MM.1S (cell line): ENCODE measurements at regions not wholly inside any gene's neighbourhood (a gene's known extent, or its start where the extent isn't known, plus 50 kb on each side); places are given as distances from the start of the nearest gene placed in this dataset.

Source experiments
- DNase-seq: peaks from one replicate; pipeline ENCODE4 v3.0.0-alpha.2; 2015
- H2AFZ ChIP-seq: fragments of 300-600 bp; sonication (generic); 2 replicates; pipeline ENCODE4 v1.6.0; 2016; ENCODE audit warnings: antibody characterized with exemption, low read length
- H3F3A ChIP-seq: fragments of 300-600 bp; sonication (generic); 2 replicates; pipeline ENCODE4 v1.6.1; 2016; ENCODE audit warnings: mild to moderate bottlenecking, antibody characterized with exemption, low read length, moderate library complexity, mixed read lengths; ENCODE audit not compliant: insufficient read depth
- H3K27ac ChIP-seq: fragments of 300-600 bp; sonication (generic); 2 replicates; pipeline ENCODE4 v1.5.1; 2016; ENCODE audit warnings: mild to moderate bottlenecking, low read length
- H3K27me3 ChIP-seq: fragments of 300-600 bp; sonication (generic); replicated peaks from 2 replicates; pipeline ENCODE4 v1.6.0; 2016; ENCODE audit warnings: low read length; ENCODE audit not compliant: insufficient read depth
- H3K36me3 ChIP-seq: fragments of 300-600 bp; sonication (generic); replicated peaks from 2 replicates; pipeline ENCODE4 v1.6.1; 2016; ENCODE audit warnings: mild to moderate bottlenecking, low read length, mixed read lengths; ENCODE audit not compliant: insufficient read depth
- H3K4me1 ChIP-seq: fragments of 300-600 bp; sonication (generic); 2 replicates; pipeline ENCODE4 v1.6.1; 2016; ENCODE audit warnings: low read length, mixed read lengths
- H3K4me2 ChIP-seq: fragments of 300-600 bp; sonication (generic); 2 replicates; pipeline ENCODE4 v1.6.0; 2016; ENCODE audit warnings: low read depth, low read length
- H3K4me3 ChIP-seq: fragments of 300-600 bp; sonication (generic); 2 replicates; pipeline ENCODE4 v1.5.1; 2016; ENCODE audit warnings: low read length, mixed read lengths
- H3K79me2 ChIP-seq: fragments of 300-600 bp; sonication (generic); 2 replicates; pipeline ENCODE4 v1.6.1; 2016; ENCODE audit warnings: mixed run types, low read length, mixed read lengths
- H3K9ac ChIP-seq: fragments of 300-600 bp; sonication (generic); 2 replicates; pipeline ENCODE4 v1.6.1; 2016; ENCODE audit warnings: low read length, mixed read lengths
- H3K9me2 ChIP-seq: fragments of 300-600 bp; sonication (generic); replicated peaks from 2 replicates; pipeline ENCODE4 v1.6.1; 2016; ENCODE audit warnings: mild to moderate bottlenecking, low read length, mixed read lengths; ENCODE audit not compliant: insufficient read depth
- H3K9me3 ChIP-seq: fragments of 300-600 bp; sonication (generic); replicated peaks from 2 replicates; pipeline ENCODE4 v1.6.1; 2016; ENCODE audit warnings: mild to moderate bottlenecking, low read length, mixed read lengths; ENCODE audit not compliant: insufficient read depth
- H4K20me1 ChIP-seq: fragments of 300-600 bp; sonication (generic); 2 replicates; pipeline ENCODE4 v1.6.1; 2016; ENCODE audit warnings: mild to moderate bottlenecking, low read length, moderate library complexity, mixed read lengths; ENCODE audit not compliant: insufficient read depth
- CTCF ChIP-seq: fragments of 300-600 bp; sonication (generic); IDR thresholded peaks from 2 replicates; pipeline ENCODE4 v1.5.1; 2016; ENCODE audit warnings: antibody characterized with exemption, low read length, mixed read lengths
- EZH2 ChIP-seq: fragments of 300-600 bp; sonication (generic); optimal IDR thresholded peaks from 2 replicates; pipeline ENCODE3; 2017; ENCODE audit warnings: low read depth, mild to moderate bottlenecking, antibody characterized with exemption, low read length, mixed read lengths
- EZH2phosphoT487 ChIP-seq: fragments of 300-600 bp; sonication (generic); IDR thresholded peaks from 2 replicates; pipeline ENCODE4 v1.6.1; 2018; ENCODE audit warnings: antibody characterized with exemption, low read length

GRCh38 chrX:77174680-77175519 lies 272.3 kb upstream of the FGF16 start:
- no peak overlapping the region for H3K27ac ChIP-seq
- no peaks in the 10 kb centered on the region for H3K79me2 ChIP-seq
- no peaks in the 10 kb centered on the region for H3K27me3 ChIP-seq
- no peak overlapping the region for H2AFZ ChIP-seq
- no peak overlapping the region for H3K4me2 ChIP-seq
- no peaks in the 10 kb centered on the region for H3K9me2 ChIP-seq
- no peaks in the 10 kb centered on the region for H3K36me3 ChIP-seq
- no peaks in the 10 kb centered on the region for H3F3A ChIP-seq
- H4K20me1 ChIP-seq: no peaks in the 10 kb centered on the region
- no peak for TF ChIP-seq EZH2phosphoT487
- no peak for TF ChIP-seq CTCF
- no peak for TF ChIP-seq EZH2
- no peaks in the 10 kb centered on the region for H3K9me3 ChIP-seq
- no peak for DNase-seq
- no peaks in the 10 kb centered on the region for H3K4me1 ChIP-seq
- no peak overlapping the region for H3K4me3 ChIP-seq
- no peak overlapping the region for H3K9ac ChIP-seq

- Histone ChIP-seq H3K4me1 (no peaks in the 10 kb centered on the region), H2AFZ (no peak overlapping the region), H3K4me2 (no peak overlapping the region), H4K20me1 (no peaks in the 10 kb centered on the region), H3K9me2 (no peaks in the 10 kb centered on the region), H3K9ac (no peak overlapping the region), H3K9me3 (no peaks in the 10 kb centered on the region), H3K36me3 (no peaks in the 10 kb centered on the region), H3K4me3 (no peak overlapping the region), H3K27ac (no peak overlapping the region), H3F3A (no peaks in the 10 kb centered on the region), H3K27me3 (no peaks in the 10 kb centered on the region), H3K79me2 (no peaks in the 10 kb centered on the region)
- no peak for DNase-seq
- TF ChIP-seq CTCF (no peak), EZH2phosphoT487 (no peak), EZH2 (no peak)
Observed at GRCh38 chrX:77200663-77201062, 246.5 kb upstream of the FGF16 start.

GRCh38 chrX:77223046-77223445 lies 224.1 kb upstream of the FGF16 start:
- Histone ChIP-seq H3K27me3 (no peaks in the 10 kb centered on the region), H3K79me2 (no peaks in the 10 kb centered on the region), H3K9me3 (no peaks in the 10 kb centered on the region), H3K9me2 (no peaks in the 10 kb centered on the region), H3K4me3 (no peak overlapping the region), H3K36me3 (no peaks in the 10 kb centered on the region), H3K9ac (no peak overlapping the region), H3K4me1 (peaks cover 2% of the 10 kb centered on the region; the same call in 1 of the 2 replicates), H3K27ac (no peak overlapping the region), H3F3A (no peaks in the 10 kb centered on the region), H4K20me1 (no peaks in the 10 kb centered on the region), H2AFZ (no peak overlapping the region), H3K4me2 (no peak overlapping the region)
- DNase-seq: no peak
- TF ChIP-seq EZH2: no peak
- no peak for TF ChIP-seq EZH2phosphoT487
- TF ChIP-seq CTCF: no peak
